GM19025 (cell line): ENCODE measurements at regions not wholly inside any gene's neighbourhood (a gene's known extent, or its start where the extent isn't known, plus 50 kb on each side); places are given as distances from the start of the nearest gene placed in this dataset.
"Not testable (repeated sequence)": the region's sequence is repeated elsewhere in the genome, so short reads cannot be mapped to it uniquely, and the experiment has no call there.

Experiments used
- ATAC-seq: cut with Tn5 transposase; IDR thresholded peaks from one replicate; pipeline ENCODE4 v1.9.1; 2021; ENCODE audit warnings: mild to moderate bottlenecking, low read depth, moderate library complexity; ENCODE audit not compliant: unreplicated experiment

DNA sequence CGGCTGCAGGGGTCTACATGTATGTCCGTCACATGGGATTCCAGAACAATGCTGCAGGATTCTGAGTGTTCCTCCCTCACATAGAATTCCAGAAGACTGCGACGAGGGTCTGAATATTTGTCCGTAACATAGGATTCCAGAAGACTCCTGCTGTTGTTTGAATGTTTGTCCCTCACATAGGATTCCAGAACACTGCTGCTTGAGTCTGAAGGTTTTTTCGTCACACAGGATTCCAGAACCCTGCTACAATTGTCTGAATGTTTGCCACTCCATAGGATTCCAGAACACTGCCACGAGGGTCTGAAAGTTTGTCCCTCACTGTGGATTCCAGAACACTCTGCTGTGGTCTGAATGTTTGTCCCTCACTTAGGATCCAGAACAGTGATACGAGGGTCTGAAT, 217.5 kb downstream of the FOXD4L6 start:
- not testable (repeated sequence) for ATAC-seq

DNA sequence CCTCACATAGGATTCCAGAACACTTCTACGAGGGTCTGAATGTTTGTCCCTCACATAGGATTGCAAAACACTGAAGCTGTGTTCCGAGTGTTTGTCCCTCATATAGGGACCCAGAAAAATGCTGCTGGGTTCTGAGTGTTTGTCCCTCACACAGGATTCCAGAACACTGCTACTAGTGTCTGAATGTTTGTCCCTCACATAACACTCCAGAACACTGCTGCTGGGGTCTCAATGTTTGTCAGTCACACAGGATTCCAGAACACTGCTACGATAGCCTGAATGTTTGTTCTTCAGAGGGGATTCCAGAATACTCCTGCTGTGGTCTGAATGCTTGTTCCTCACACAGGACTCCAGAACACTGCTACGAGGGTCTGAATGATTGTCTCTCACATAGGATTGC, 218.7 kb downstream of the FOXD4L6 start:
- no peak for ATAC-seq

DNA sequence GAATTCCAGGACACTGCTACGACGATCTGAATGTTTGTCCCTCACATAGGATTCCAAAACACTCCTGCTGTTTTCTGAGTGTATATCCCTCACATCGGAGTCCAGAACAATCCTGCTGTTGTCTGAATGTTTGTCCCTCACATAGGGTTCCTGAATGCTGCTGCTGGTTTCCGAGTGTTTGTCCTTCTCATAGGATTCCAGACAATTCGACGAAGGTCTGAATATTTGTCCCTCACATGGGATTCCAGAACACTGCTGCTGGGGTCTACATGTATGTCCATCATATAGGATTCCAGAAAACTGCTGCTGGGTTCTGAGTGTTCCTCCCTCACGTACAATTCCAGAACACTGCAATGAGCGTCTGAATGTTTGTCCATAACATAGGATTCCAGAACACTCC, 219.4 kb downstream of the FOXD4L6 start:
- not testable (repeated sequence) for ATAC-seq

DNA sequence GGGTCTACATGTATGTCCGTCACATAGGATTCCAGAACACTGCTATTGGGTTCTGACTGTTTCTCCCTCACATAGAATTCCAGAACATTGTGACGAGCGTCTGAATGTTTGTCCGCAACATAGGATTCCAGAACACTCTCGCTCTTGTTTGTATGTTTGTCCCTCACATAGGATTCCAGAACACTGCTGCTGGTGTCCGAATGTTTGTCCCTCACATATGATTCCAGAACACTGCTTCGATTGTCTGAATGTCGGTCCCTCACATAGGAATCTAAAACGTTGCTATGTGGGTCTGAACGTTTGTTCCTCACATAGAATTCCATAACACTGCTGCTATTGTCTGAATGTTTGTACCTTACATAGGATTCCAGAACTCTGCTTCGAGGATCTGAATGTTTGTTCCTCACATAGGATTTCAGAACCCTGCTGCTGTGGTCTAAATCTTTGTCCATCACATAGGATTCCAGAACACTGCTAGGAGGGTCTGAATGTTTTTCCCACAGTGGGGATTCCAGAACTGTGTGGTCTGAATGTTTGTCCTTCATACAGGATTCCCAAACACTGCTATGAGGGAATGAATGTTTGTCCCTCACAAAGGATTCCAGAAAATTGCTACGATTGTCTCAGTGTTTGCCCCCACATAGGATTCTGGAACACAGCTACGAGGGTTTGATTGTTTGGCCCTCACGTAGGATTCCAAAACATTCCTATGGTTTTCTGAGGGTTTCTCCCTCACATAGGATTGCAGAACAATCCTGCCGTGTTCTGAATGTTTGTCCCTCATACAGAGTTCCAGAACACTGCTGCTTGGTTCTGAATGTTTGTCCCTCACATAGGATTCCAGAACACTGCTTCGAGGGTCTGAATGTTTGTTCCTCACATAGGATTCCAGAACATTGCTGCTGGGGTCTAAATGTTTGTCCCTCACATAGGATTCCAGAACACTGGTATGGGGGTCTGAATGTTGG, 220.5 kb downstream of the FOXD4L6 start:
- ATAC-seq, result no peak

DNA sequence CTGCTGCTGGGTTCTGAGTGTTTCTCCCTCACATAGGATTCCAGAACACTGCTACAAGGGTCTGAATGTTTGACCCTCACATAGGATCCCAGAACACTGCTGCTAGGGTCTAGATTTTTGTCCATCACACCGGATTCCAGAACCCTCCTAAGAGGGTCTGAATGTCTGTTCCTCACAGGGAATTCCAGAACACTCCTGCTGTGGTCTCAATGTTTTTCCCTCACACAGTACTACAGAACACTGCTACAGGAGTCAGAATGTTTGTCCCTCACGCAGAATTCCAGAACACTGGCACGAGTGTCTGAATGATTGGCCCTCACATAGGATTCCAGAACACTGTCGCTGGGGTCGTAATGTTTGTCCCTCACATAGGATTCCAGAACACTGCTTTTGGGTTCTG, 221.6 kb downstream of the FOXD4L6 start:
- not testable (repeated sequence) for ATAC-seq

DNA sequence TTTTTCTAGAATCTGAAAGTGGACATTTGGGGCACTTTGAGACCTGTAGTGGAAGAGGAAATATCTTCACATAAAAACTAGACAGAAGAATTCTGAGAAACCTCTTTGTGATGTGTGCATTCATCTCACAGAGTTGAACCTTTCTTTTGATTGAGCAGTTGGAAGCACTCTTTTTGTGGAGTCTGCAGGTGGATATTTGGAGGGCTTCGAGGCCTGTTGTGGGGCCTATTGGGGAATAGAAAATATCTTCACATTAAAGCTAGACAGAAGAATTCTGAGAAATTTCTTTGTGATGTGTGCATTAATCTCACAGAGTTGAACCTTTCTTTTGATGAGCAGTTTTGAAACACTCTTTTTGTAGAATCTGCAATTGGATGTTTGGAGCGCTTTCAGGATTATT, 236.2 kb downstream of the FOXD4L6 start:
- not testable (repeated sequence) for ATAC-seq

DNA sequence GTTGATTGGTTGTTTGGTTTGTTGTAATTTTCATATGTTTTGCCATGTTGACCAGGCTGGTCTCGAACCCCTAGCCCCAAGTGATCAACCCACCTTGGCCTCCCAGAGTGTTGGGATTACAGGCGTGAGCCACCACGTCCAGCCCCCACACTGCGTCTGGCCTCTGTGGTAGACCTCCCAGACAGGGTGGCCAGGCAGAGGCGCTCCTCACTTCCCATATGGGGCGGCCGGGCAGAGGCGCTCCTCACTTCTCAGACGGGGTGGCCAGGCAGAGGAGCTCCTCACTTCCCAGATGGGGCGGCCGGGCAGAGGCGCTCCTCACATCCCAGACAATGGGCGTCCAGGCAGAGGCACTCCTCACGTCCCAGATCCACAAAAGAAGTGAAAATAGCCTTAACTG, 242.6 kb downstream of the FOXD4L6 start:
- not testable (repeated sequence) for ATAC-seq

DNA sequence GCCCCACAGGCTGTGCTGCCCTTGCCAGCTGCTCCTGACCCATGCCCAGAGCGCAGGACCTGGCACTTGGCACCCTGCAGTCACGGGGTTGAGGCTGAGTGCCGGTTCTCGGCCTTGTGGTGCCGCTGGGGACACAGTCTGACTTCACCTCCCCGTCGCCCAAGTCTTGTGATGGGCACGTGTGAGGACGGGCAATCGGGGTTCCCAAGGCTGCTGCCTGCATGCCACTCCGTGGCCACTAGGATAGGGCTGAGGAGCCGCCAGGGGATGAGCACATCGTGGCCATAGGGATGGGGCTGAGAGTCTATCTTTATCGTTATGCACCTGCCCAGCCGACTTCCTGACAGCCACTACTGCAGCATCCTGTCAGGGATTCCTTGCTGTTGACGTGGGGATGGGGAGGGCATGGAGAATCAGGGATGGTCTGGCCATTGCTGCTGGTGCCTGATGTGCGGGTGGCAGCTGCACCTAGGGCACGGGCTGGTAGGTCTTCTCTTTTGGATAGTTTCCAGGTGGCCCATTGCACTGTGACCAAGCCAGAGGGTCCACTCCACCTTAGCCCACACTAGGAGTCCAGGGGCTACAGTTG, 243.5 kb downstream of the FOXD4L6 start:
- not testable (repeated sequence) for ATAC-seq

DNA sequence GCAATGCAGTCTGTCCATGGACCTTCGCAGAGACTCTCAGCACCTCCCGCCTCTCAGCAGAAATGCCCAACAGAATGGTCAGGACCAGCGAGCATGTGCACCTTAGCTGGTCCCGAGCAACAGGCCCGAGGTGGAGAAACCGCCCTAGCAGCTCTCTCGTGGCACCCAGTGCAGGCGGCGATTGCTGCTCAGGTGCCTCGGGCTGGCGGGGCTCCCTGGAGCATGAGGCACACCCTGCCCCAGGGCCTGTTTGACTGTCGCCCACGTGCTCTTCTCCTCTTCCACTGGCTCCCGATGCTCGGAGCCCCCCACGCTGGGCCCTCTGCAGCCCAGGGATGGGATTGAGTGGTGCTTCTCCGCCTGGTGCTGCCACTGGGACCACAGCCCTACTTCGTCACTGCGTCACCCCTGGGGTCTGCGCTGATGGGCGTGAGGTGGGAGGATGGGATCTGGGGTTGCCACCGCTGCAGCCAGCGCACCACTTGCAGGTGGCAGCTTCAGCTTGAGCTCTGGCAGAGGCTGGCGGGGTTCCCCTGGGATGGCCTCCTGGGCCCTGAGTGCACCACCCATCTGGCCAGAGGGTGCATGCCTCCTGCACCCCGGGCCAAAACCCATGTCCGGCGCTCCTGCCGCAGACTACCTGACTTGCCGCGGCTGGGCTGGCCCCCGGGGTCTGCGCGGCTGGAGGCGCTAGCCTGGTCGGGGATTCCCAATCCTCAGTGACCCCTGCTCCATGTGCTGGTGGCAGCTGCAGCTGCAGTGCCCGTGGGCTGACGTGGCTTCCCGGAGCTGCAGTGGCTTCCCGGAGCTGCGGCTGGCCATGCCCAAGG, 244.2 kb downstream of the FOXD4L6 start:
- no peak for ATAC-seq

DNA sequence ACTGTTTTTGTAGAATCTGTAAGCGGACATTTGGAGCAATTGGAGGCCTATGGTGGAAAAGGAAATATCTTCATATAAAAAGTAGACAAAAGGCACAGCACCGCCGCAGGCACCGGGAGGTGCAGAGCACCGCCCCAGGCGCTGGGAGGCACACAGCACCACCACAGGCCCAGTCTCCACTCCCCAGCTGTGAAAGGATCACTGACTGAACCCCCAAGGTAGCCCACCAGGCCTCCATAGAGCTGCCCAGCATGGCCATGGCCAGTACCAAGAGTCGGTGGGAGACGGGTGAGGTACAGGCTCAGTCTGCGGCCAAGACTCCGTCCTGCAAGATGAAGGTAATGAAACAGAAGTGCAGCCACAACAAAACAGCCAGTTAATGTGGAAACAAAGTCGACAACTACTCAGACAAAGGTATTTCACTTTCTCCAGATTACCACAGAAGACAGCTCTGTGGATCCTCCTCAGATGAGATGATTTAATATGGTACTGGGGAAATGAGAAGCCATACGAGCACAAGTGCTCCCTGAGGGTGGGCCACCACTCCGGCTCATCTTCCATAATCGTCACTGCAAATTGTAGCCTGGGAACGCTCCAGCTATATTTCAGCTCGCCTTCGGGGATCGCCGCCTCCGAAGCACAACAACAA, 244.9 kb downstream of the FOXD4L6 start:
- ATAC-seq, result not testable (repeated sequence)

DNA sequence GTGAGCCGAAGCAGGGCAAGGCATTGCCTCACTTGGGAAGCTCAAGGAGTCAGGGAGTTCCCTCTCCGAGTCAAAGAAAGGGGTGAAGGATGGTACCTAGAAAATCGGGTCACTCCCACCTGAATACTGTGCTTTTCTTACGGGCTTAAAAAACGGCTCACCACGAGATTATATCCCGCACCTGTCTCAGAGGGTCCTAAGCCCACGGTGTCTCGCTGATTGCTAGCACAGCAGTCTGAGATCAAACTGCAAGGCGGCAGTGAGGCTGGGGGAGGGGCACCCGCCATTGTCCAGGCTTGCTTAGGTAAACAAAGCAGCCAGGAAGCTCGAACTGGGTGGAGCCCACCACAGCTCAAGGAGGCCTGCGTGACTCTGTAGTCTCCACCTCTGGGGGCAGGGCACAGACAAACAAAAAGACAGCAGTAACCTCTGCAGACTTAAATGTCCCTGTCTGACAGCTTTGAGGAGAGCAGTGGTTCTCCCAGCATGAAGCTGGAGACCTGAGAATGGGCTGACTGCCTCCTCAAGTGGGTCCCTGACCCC, 254.7 kb downstream of the FOXD4L6 start:
- ATAC-seq, result not testable (repeated sequence)

DNA sequence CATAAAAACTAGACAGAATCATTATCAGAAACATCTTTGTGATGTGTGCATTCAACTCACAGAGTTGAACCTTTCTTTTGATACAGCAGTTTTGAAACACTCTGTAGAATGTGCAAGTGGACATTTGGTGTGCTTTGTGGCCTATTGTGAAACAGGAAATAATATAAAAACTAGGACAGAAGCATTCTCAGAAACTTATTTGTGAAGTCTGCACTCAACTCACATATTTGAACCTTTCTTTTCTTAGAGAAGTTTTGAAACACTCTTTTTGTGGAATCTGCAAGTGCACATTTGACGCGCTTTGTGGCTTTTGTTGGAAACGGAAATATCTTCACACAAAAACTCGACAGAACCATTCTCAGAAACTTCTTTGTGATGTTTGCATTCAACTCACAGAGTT, 260.0 kb downstream of the FOXD4L6 start:
- not testable (repeated sequence) for ATAC-seq
